SU-DHL-6 (cell line): ENCODE measurements at regions not wholly inside any gene's neighbourhood (a gene's known extent, or its start where the extent isn't known, plus 50 kb on each side); places are given as distances from the start of the nearest gene placed in this dataset.

Experiments
- H2AFZ ChIP-seq: fragments of 200-600 bp; sonication (generic); 2 replicates; pipeline ENCODE4 v1.6.1; 2014; ENCODE audit warnings: low read depth, mild to moderate bottlenecking, moderate library complexity, mixed read lengths, antibody characterized with exemption, low read length; ENCODE audit not compliant: severe bottlenecking
- H3F3A ChIP-seq: fragments of 200-600 bp; shearing (Covaris generic); 2 replicates; pipeline ENCODE4 v1.6.0; 2016; ENCODE audit warnings: antibody characterized with exemption, mild to moderate bottlenecking; ENCODE audit not compliant: insufficient read depth
- H3K27ac ChIP-seq: fragments of 200-600 bp; sonication (generic); 2 replicates; pipeline ENCODE4 v1.5.1; 2016; ENCODE audit warnings: low read depth, mild to moderate bottlenecking, low read length, moderate library complexity, mixed read lengths
- H3K27me3 ChIP-seq: fragments of 200-600 bp; sonication (generic), shearing (Covaris generic); 2 replicates; pipeline ENCODE4 v1.6.0; 2014; ENCODE audit warnings: mild to moderate bottlenecking, low read length
- H3K36me3 ChIP-seq: fragments of 200-600 bp; sonication (generic); 2 replicates; pipeline ENCODE4 v1.6.1; 2014; ENCODE audit warnings: mild to moderate bottlenecking, low read length, mixed read lengths
- H3K4me2 ChIP-seq: fragments of 300-600, 200-600 bp; shearing (Covaris generic), sonication (generic); 2 replicates; pipeline ENCODE4 v1.6.0; 2014; ENCODE audit warnings: low read length, low read depth, mild to moderate bottlenecking; ENCODE audit not compliant: poor library complexity, severe bottlenecking
- H3K4me3 ChIP-seq: fragments of 200-600 bp; sonication (generic); 2 replicates; pipeline ENCODE4 v1.5.1; 2014; ENCODE audit warnings: antibody characterized with exemption, low read length, mild to moderate bottlenecking, mixed read lengths; ENCODE audit not compliant: insufficient read depth, poor library complexity, severe bottlenecking
- H3K79me2 ChIP-seq: fragments of 200-600 bp; sonication (generic); 2 replicates; pipeline ENCODE4 v1.6.1; 2014; ENCODE audit warnings: mild to moderate bottlenecking, low read length, moderate library complexity; ENCODE audit not compliant: insufficient read depth
- H3K9ac ChIP-seq: fragments of 200-600 bp; sonication (generic); 2 replicates; pipeline ENCODE4 v1.7.0; 2014; ENCODE audit warnings: mild to moderate bottlenecking, low read length
- H3K9me2 ChIP-seq: fragments of 200-600 bp; sonication (generic); replicated peaks from 2 replicates; pipeline ENCODE4 v1.6.1; 2014; ENCODE audit warnings: low read length; ENCODE audit not compliant: insufficient read depth
- H3K9me3 ChIP-seq: fragments of 200-600 bp; sonication (generic); 2 replicates; pipeline ENCODE4 v1.6.1; 2014; ENCODE audit warnings: low read length, mixed read lengths; ENCODE audit not compliant: insufficient read depth
- H4K20me1 ChIP-seq: fragments of 200-600 bp; sonication (generic); 2 replicates; pipeline ENCODE4 v1.6.1; 2014; ENCODE audit warnings: low read depth, mild to moderate bottlenecking, antibody characterized with exemption, low read length, moderate library complexity, mixed read lengths
- EZH2phosphoT487 ChIP-seq: fragments of 200-600 bp; sonication (generic), shearing (Covaris generic); conservative IDR thresholded peaks from 2 replicates; pipeline ENCODE4 v1.6.1; 2018; ENCODE audit warnings: mild to moderate bottlenecking, antibody characterized with exemption, low read length, moderate library complexity, mixed read lengths
- TF ChIP-seq, protein P1 (sequence below): fragments of 200-600 bp; sonication (generic); IDR thresholded peaks from one replicate; pipeline ENCODE4 v1.5.1; 2017; ENCODE audit warnings: antibody characterized with exemption, mild to moderate bottlenecking, low read length, moderate library complexity; ENCODE audit not compliant: insufficient read depth, poor library complexity, severe bottlenecking

DNA sequence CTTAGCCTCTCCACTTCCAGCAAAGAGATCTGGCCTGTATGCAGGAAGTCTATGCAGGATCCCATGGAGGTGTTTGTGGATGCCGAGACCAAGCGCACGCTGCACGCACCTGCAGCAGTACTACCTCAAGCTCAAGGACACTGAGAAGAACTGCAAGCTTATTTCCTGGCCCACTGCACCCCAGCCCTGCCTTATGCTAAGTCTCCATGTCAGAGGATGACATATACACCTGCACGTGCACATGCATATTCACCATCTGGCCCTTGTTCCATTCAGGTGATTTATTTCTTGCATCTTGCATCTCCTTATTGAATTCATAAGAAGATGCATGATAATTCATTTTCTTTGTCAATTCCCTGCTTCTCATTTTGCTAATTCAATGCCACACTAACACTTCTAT, 472.8 kb upstream of the SGCG start:
- Histone ChIP-seq H4K20me1 (no peaks in the 10 kb centered on the region), H3F3A (no peaks in the 10 kb centered on the region), H3K36me3 (no peaks in the 10 kb centered on the region), H2AFZ (no peak overlapping the region), H3K9ac (no peak overlapping the region), H3K4me3 (no peak overlapping the region), H3K9me2 (no peaks in the 10 kb centered on the region), H3K79me2 (no peaks in the 10 kb centered on the region), H3K27ac (no peak overlapping the region), H3K4me2 (no peak overlapping the region), H3K27me3 (no peaks in the 10 kb centered on the region), H3K9me3 (no peaks in the 10 kb centered on the region)
- TF ChIP-seq, protein P1, sequence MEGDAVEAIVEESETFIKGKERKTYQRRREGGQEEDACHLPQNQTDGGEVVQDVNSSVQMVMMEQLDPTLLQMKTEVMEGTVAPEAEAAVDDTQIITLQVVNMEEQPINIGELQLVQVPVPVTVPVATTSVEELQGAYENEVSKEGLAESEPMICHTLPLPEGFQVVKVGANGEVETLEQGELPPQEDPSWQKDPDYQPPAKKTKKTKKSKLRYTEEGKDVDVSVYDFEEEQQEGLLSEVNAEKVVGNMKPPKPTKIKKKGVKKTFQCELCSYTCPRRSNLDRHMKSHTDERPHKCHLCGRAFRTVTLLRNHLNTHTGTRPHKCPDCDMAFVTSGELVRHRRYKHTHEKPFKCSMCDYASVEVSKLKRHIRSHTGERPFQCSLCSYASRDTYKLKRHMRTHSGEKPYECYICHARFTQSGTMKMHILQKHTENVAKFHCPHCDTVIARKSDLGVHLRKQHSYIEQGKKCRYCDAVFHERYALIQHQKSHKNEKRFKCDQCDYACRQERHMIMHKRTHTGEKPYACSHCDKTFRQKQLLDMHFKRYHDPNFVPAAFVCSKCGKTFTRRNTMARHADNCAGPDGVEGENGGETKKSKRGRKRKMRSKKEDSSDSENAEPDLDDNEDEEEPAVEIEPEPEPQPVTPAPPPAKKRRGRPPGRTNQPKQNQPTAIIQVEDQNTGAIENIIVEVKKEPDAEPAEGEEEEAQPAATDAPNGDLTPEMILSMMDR = no peak
- TF ChIP-seq EZH2phosphoT487 = no peak

DNA sequence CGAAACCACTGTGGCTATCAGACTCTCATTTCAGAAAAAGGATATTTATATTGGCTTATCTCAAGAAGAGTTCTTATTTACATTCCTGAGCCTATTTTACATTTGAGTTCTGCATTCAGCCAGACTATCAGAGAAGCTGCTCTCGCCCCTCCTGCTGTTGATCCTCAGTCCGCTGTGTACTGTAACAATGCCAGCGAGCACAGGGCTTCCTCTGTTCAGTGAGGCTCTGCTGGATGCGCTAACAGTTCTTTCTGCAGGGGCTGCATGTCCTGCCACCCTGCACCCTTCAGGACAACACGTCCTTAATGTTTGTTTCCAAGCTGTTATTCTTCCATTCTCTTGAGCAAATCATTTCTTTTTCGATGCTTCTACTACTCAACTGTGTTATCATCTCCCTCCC, 463.7 kb upstream of the SGCG start:
- no peak overlapping the region for H2AFZ ChIP-seq
- H3K9me3 ChIP-seq = no peaks in the 10 kb centered on the region
- TF ChIP-seq, protein P1 = no peak
- no peak for TF ChIP-seq EZH2phosphoT487
- H3K4me3 ChIP-seq = no peak overlapping the region
- no peaks in the 10 kb centered on the region for H3F3A ChIP-seq
- H3K9ac ChIP-seq = no peak overlapping the region
- no peaks in the 10 kb centered on the region for H4K20me1 ChIP-seq
- H3K4me2 ChIP-seq = no peak overlapping the region
- no peak overlapping the region for H3K27ac ChIP-seq
- H3K79me2 ChIP-seq = no peaks in the 10 kb centered on the region
- H3K9me2 ChIP-seq = no peaks in the 10 kb centered on the region
- no peaks in the 10 kb centered on the region for H3K27me3 ChIP-seq
- no peaks in the 10 kb centered on the region for H3K36me3 ChIP-seq

DNA sequence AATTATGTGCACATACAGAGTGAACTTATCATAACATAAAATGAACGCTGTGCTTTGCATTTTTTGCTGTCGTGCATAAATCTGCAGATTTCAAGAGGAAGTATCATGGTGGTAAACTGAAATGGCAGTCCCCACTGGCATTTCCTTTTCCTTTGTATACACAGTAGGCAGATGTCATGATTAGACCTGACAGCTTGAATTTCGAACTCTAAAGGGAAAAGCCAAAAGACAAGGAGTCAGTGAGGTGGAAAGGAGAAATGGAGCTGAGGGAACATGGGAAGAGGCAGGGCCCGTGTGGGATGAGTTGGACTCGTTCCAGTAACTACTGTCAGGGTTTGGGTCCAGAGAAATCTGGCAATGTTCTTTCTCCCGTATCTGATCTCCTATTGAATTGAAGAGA, 454.1 kb upstream of the SGCG start:
- TF ChIP-seq EZH2phosphoT487 = no peak
- TF ChIP-seq, protein P1 = no peak
- Histone ChIP-seq H3K36me3 (no peaks in the 10 kb centered on the region), H3K9ac (no peak overlapping the region), H3K27ac (no peak overlapping the region), H3F3A (no peaks in the 10 kb centered on the region), H3K9me3 (no peaks in the 10 kb centered on the region), H3K27me3 (no peaks in the 10 kb centered on the region), H3K79me2 (no peaks in the 10 kb centered on the region), H3K4me3 (no peak overlapping the region), H3K4me2 (no peak overlapping the region), H2AFZ (no peak overlapping the region), H4K20me1 (no peaks in the 10 kb centered on the region), H3K9me2 (no peaks in the 10 kb centered on the region)
